ENCODE measurements at regions not wholly inside any gene's neighbourhood (a gene's known extent, or its start where the extent isn't known, plus 50 kb on each side); places are given as distances from the start of the nearest gene placed in this dataset.

DNA sequence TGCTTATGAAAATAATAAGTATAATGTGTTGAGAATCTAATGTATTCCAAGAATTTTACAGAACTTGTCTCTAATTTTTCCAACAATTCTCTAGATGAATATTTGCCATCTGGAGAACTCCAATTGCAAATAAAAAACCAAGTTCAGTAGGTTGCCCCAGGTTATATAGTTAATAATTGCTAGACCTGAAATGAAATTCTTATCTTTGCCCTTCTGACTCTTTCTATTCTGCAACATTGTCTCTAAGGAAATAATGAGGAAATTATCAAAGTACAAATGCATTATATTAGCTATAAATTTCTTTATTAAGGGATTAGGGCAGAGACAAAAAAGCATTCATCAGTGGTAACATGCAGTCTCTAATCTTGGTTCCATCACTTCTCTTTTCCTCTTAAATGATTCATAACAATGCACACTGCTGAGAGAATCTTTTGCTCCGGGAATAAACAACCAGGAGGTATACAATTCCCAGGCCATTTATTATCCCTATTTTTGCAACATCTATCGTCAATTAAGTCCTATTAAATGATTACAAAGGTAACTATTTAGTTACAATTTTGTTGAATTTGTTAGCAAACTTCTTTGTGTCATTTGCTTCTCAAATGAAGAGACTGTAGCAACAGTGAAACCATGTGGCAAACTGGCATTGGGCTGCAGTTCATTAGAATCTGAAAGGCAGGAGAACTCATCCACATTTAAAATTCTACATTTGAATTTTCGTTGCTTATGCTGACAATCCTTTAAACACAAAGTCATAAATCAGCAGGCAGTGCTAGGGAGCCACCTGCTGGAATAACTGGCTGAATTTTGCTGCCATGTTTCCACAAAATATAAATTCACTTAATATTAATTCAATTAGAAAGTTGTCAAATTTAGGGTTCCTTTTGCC is 349.6 kb downstream of the KIF2B start (continued):
- TF ChIP-seq CHD7 (IDR thresholded peaks at IDR 0.05; ENCODE audit: insufficient replicate concordance, low read length) (peak; percentile 68), JUND (IDR thresholded peaks at IDR 0.05; ENCODE audit: low read length) (no peak)
